ENCODE measurements at regions not wholly inside any gene's neighbourhood (a gene's known extent, or its start where the extent isn't known, plus 50 kb on each side); places are given as distances from the start of the nearest gene placed in this dataset.

DNA sequence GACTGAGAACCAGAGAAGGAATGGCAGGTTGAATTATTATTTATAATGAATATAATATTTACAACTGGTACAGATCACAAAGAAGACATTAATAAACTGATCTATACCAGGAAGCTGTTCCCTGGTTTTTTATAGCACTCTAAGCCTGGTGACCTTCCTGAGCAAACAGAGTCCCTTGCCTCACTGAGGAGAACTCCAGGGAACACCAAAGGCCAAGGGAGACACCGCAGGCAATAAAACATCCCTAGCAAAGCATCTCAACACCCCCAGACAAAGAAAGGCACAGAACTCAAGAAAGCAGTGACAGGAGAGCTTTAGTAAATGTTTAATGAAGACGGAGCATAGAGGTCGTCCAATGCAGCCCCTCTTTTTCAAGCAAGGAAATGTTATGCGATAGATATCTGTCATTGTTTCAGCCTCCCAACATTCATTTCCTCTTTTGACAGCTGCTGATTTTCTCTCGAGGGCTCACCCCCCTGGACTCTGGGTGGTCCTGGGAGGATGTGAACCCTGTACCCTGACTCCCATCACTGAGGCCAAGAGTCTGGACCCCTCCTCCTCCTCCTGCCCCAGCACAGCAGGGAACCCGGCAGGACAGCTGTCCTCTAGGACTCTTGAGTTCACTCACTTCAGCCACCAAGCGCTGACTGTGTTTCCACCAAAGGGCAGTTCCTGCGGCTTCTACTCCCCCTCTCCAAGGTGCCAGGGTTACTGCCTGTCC is 342.5 kb upstream of the GATB start:
- Histone ChIP-seq H3K4me3 (ENCODE audit: low read length in 3 of 3) (no peak overlapping the region), H3K27ac (ENCODE audit: low read depth, low read length) (no peak overlapping the region), H3K9me3 (ENCODE audit: control insufficient read depth in 3 of 3, low read length in 3 of 3) (no peaks in the 10 kb centered on the region), H3K27me3 (ENCODE audit: control insufficient read depth in 3 of 3, insufficient read depth in 3 of 3, low read length in 3 of 3) (no peaks in the 10 kb centered on the region), H3K9ac (ENCODE audit: low read depth in 1 of 3, low read length in 3 of 3) (no peak overlapping the region), H3K4me1 (ENCODE audit: control insufficient read depth in 3 of 3, insufficient read depth in 3 of 3, low read length in 3 of 3) (peaks cover 7 to 14% (median 13%) of the 10 kb centered on the region in 3 donors), H3K36me3 (ENCODE audit: control insufficient read depth in 3 of 3, insufficient read depth in 3 of 3, low read length in 3 of 3) (no peaks in the 10 kb centered on the region)

DNA sequence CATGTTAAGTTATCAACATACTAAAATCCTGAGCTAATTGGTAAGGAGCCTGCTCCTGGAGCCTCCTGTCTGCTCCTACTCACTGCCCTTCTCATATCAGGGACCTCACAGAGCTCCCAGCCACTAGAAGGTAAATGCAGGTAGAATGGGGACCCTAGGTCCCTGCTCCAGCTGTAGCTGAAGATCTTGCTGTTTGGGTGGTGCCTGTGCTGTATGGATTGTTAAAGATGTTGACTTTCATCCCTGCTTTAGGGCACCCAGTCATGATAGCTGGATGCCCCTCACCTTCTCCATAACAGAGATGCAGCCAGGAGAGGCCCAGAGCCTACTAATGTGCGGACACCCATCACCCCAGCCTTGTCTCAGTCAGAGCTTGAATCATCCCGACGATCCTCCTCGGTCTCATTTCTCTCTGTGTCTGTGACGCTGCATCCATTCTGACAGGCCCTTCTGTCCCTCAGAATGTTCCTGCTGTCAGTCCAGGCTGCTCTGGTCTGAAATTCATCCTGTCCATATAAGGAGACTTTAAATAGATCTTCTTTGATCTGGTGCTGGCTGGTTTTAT is 341.7 kb upstream of the GATB start:
- H3K9ac ChIP-seq (ENCODE audit: low read depth in 1 of 3, low read length in 3 of 3) = no peak overlapping the region
- H3K4me1 ChIP-seq (ENCODE audit: control insufficient read depth in 3 of 3, insufficient read depth in 3 of 3, low read length in 3 of 3) = peaks cover 7 to 14% (median 13%) of the 10 kb centered on the region in 3 donors
- no peak overlapping the region for H3K27ac ChIP-seq (ENCODE audit: low read depth, low read length)

DNA sequence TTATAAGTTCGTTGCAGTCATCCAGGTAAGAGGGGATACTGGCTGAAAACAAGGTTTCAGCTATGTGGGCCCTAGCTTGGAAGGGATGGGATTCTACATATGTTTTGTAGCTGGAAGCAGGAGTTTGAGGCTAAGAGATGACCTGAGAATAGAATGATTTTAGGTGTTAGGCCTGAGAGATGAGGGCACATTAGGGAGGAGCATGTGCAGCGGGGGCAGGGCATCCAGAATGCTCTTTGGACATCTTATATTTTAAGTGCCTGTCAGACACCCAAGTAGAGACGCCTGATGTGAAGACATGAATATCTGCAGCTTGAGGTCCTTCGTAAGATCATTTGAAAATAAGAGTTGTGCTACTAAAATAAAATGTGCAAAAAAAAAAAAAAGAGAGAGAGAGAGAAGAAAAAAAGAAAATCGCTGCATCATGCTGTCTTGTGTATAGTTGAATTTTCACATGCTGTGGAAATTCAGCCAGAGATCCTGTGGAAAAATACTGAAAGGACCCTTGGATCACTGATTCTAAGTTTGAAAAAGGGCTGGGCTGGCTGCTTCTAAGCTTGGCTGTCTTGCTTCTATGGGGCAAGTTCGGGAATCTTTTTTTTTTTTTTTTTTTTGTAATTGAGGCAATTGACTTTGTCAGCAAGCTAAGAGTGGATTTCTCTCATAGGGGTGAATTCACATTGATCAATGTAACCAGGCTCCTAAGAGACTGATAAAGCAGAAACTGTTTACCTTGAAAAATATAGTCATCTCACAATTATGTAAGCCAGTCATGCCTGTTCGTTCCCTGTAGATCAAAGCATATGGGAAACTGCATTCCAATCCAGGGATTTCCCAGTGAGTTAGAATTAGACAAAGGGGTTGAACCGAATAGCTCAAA is 341.0 kb upstream of the GATB start:
- H3K9ac ChIP-seq (ENCODE audit: low read depth in 1 of 3, low read length in 3 of 3) = no peak overlapping the region
- no peak overlapping the region for H3K4me3 ChIP-seq (ENCODE audit: low read length in 3 of 3)
- no peaks in the 10 kb centered on the region for H3K36me3 ChIP-seq (ENCODE audit: control insufficient read depth in 3 of 3, insufficient read depth in 3 of 3, low read length in 3 of 3)
- no peaks in the 10 kb centered on the region for H3K27me3 ChIP-seq (ENCODE audit: control insufficient read depth in 3 of 3, insufficient read depth in 3 of 3, low read length in 3 of 3)
- H3K27ac ChIP-seq (ENCODE audit: low read depth, low read length) = no peak overlapping the region
- H3K9me3 ChIP-seq (ENCODE audit: control insufficient read depth in 3 of 3, low read length in 3 of 3) = no peaks in the 10 kb centered on the region
- peaks cover 5 to 11% (median 9%) of the 10 kb centered on the region in 3 donors for H3K4me1 ChIP-seq (ENCODE audit: control insufficient read depth in 3 of 3, insufficient read depth in 3 of 3, low read length in 3 of 3)

More for the DNA sequence above, 341.7 kb upstream of the GATB start:
- Histone ChIP-seq H3K27me3 (ENCODE audit: control insufficient read depth in 3 of 3, insufficient read depth in 3 of 3, low read length in 3 of 3) (no peaks in the 10 kb centered on the region), H3K9me3 (ENCODE audit: control insufficient read depth in 3 of 3, low read length in 3 of 3) (no peaks in the 10 kb centered on the region), H3K36me3 (ENCODE audit: control insufficient read depth in 3 of 3, insufficient read depth in 3 of 3, low read length in 3 of 3) (no peaks in the 10 kb centered on the region), H3K4me3 (ENCODE audit: low read length in 3 of 3) (no peak overlapping the region)

DNA sequence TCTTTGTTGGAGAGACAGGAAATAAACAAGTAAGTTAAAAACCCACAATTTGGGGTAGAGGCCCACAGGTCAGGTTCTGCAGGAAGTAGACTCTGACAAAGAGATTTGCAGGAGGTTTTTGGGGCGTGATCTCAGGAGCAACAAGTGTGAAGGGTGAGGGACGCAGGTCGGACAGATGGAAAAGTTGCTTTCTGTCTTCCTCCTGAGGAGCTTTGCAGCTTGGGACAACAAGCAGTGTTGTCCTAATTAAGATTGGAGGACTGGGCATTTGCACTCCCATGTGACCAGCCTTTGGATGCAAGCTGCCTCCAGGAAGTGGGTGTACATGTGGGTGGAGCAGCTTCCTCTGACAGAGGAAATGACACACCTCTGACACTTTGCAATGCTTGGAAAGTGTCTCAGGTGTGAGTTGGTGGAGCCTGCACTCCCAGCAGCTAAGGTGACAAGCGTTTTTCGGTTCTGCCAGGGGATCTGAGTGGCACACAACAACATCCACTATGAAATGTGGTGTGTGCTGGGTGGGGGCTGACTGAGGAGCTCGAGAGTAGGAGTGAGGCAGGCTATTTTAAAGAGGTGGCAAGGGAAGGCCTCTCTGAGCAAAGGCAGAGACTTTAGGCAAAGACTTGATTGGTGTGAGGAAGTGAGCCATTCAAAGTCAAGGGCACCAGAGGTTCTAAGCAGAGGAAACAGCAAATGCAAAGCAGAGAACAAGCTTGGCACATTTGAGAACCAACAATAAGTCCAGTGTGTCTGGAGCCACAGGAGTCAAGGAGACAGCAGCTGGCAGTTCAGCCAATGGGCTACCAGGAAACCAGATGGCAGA is 339.8 kb upstream of the GATB start:
- Histone ChIP-seq H3K27me3 (ENCODE audit: control insufficient read depth in 3 of 3, insufficient read depth in 3 of 3, low read length in 3 of 3) (no peaks in the 10 kb centered on the region), H3K9ac (ENCODE audit: low read depth in 1 of 3, low read length in 3 of 3) (no peak overlapping the region), H3K9me3 (ENCODE audit: control insufficient read depth in 3 of 3, low read length in 3 of 3) (no peaks in the 10 kb centered on the region), H3K4me3 (ENCODE audit: low read length in 3 of 3) (no peak overlapping the region), H3K4me1 (ENCODE audit: control insufficient read depth in 3 of 3, insufficient read depth in 3 of 3, low read length in 3 of 3) (peaks cover 2 to 7% (median 6%) of the 10 kb centered on the region in 3 donors), H3K36me3 (ENCODE audit: control insufficient read depth in 3 of 3, insufficient read depth in 3 of 3, low read length in 3 of 3) (no peaks in the 10 kb centered on the region), H3K27ac (ENCODE audit: low read depth, low read length) (no peak overlapping the region)

DNA sequence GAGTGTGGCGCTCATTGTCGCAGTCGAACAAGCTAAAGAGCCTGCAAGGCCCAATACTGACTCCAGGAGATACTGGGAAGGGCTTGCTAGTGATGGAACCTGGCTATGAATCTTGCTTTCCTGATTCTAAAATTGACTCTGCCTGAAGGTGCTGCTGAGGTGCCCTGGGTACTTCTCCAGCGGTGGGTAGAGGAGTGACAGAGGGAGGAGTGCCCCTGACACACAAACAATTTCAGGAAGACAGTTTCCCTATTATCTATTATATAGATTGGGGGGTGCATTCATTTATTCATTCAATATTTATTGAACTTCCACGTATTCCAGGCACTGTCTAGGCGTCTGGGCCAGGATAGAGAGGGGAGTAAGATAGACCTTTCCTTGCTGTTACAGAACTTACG is 339.2 kb upstream of the GATB start:
- no peak overlapping the region for H3K4me3 ChIP-seq (ENCODE audit: low read length in 3 of 3)
- H3K9me3 ChIP-seq (ENCODE audit: control insufficient read depth in 3 of 3, low read length in 3 of 3) = no peaks in the 10 kb centered on the region
- no peaks in the 10 kb centered on the region for H3K36me3 ChIP-seq (ENCODE audit: control insufficient read depth in 3 of 3, insufficient read depth in 3 of 3, low read length in 3 of 3)
- no peaks in the 10 kb centered on the region for H3K27me3 ChIP-seq (ENCODE audit: control insufficient read depth in 3 of 3, insufficient read depth in 3 of 3, low read length in 3 of 3)
- H3K27ac ChIP-seq (ENCODE audit: low read depth, low read length) = no peak overlapping the region
- H3K4me1 ChIP-seq (ENCODE audit: control insufficient read depth in 3 of 3, insufficient read depth in 3 of 3, low read length in 3 of 3) = peaks cover 2 to 6% (median 6%) of the 10 kb centered on the region in 3 donors
- H3K9ac ChIP-seq (ENCODE audit: low read depth in 1 of 3, low read length in 3 of 3) = no peak overlapping the region

DNA sequence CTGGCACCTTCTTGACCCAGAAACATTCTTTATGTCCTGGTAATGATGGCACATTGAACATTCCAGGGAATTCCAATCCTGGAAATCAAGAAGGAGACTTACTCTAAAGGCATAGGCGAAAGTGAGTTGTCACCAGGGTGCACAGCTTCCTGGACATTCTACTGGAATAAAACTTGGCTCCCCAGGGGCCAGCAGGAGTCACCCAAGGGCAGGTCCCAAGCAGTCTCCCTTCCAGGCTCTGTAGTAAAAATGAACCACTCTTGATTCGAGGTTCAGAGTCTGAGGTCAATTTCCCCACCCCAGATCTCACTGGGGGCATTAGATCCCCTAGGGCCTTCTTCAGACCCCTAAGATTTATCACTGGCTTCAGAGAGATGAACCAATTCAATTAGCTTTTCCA is 338.7 kb upstream of the GATB start:
- Histone ChIP-seq H3K36me3 (ENCODE audit: control insufficient read depth in 3 of 3, insufficient read depth in 3 of 3, low read length in 3 of 3) (no peaks in the 10 kb centered on the region), H3K27me3 (ENCODE audit: control insufficient read depth in 3 of 3, insufficient read depth in 3 of 3, low read length in 3 of 3) (no peaks in the 10 kb centered on the region), H3K9me3 (ENCODE audit: control insufficient read depth in 3 of 3, low read length in 3 of 3) (no peaks in the 10 kb centered on the region), H3K4me1 (ENCODE audit: control insufficient read depth in 3 of 3, insufficient read depth in 3 of 3, low read length in 3 of 3) (peaks cover 2 to 6% (median 4%) of the 10 kb centered on the region in 3 donors), H3K9ac (ENCODE audit: low read depth in 1 of 3, low read length in 3 of 3) (no peak overlapping the region), H3K27ac (ENCODE audit: low read depth, low read length) (no peak overlapping the region), H3K4me3 (ENCODE audit: low read length in 3 of 3) (no peak overlapping the region)

DNA sequence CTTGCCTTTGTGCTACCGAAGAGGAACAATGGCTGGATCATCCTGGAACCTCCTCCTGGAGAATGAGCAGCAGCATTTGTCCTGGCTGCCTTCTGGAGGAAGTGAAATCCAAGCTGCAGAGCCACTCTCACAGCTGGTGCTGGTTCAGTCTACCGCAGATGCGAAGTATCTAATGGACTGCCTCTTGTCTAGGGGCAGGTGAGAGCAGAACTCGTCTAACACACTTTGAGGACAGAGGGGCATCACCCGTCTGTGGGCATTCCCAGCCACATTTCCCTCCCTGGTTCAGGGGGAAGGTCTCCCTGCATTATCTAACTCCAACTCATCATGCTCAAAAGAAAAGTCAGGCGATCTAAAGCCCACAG is 338.2 kb upstream of the GATB start:
- H3K9me3 ChIP-seq (ENCODE audit: control insufficient read depth in 3 of 3, low read length in 3 of 3) = no peaks in the 10 kb centered on the region

DNA sequence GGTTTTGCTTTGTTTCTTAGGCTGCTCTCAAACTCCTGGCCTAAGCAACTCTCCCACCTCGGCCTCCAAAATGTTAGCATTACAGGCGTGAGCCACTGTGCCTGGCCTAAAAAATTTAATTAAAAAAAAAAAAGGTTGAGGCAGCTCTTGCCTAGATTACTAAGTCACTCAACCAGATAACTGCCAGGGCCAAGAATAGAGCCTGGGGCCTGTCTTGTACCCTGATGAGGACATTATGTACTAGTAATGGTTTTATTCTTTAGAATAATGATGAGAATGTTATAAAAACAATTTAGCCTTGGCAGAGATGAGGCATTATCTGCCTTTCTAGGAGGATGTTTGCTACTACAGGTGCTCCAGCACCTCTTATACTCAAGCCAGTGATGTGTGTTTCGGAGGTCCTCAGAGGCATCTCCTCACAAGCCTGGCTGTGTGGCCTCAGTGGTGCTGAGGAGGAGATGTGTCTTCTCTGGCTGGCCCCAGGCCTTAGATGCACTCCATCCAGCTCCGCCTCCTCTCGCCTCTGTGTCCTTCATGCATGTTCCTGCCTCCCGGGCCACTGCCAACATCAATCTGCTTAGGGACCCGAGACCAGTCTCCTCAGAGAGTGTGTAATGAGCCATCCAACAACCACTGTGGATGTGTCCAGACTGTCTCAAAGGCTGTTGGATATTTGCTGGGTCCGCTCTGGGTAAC is 337.7 kb upstream of the GATB start:
- peaks cover 2 to 6% (median 4%) of the 10 kb centered on the region in 3 donors for H3K4me1 ChIP-seq (ENCODE audit: control insufficient read depth in 3 of 3, insufficient read depth in 3 of 3, low read length in 3 of 3)
- H3K36me3 ChIP-seq (ENCODE audit: control insufficient read depth in 3 of 3, insufficient read depth in 3 of 3, low read length in 3 of 3) = no peaks in the 10 kb centered on the region
- H3K4me3 ChIP-seq (ENCODE audit: low read length in 3 of 3) = no peak overlapping the region
- no peaks in the 10 kb centered on the region for H3K9me3 ChIP-seq (ENCODE audit: control insufficient read depth in 3 of 3, low read length in 3 of 3)
- no peak overlapping the region for H3K27ac ChIP-seq (ENCODE audit: low read depth, low read length)
- H3K27me3 ChIP-seq (ENCODE audit: control insufficient read depth in 3 of 3, insufficient read depth in 3 of 3, low read length in 3 of 3) = no peaks in the 10 kb centered on the region
- H3K9ac ChIP-seq (ENCODE audit: low read depth in 1 of 3, low read length in 3 of 3) = no peak overlapping the region

More for the DNA sequence above, 338.2 kb upstream of the GATB start:
- Histone ChIP-seq H3K9ac (ENCODE audit: low read depth in 1 of 3, low read length in 3 of 3) (no peak overlapping the region), H3K36me3 (ENCODE audit: control insufficient read depth in 3 of 3, insufficient read depth in 3 of 3, low read length in 3 of 3) (no peaks in the 10 kb centered on the region), H3K27ac (ENCODE audit: low read depth, low read length) (no peak overlapping the region), H3K4me3 (ENCODE audit: low read length in 3 of 3) (no peak overlapping the region), H3K27me3 (ENCODE audit: control insufficient read depth in 3 of 3, insufficient read depth in 3 of 3, low read length in 3 of 3) (no peaks in the 10 kb centered on the region), H3K4me1 (ENCODE audit: control insufficient read depth in 3 of 3, insufficient read depth in 3 of 3, low read length in 3 of 3) (peaks cover 2 to 6% (median 4%) of the 10 kb centered on the region in 3 donors)

DNA sequence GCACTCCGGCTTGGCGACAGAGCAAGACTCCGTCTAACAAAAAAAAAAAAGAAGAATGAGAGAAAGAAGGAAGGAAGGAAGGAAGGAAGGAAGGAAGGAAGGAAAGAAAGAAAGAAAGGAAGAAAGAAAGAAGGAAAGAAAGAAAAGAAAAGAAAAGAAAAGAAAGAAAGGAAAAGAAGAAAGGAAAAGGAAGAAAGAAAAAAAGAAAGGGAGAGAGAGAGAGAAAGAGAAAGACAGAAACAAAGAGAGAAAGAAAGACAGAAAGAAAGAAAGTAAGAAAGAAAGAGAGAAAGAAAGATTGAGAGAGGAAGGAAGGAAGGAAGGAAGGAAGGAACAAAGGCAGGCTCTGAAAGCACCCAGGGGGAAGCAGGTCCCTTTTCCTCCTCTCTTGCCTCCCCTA is 336.6 kb upstream of the GATB start:
- Histone ChIP-seq H3K36me3 (ENCODE audit: control insufficient read depth in 3 of 3, insufficient read depth in 3 of 3, low read length in 3 of 3) (no peaks in the 10 kb centered on the region), H3K9ac (ENCODE audit: low read depth in 1 of 3, low read length in 3 of 3) (no peak overlapping the region), H3K4me3 (ENCODE audit: low read length in 3 of 3) (no peak overlapping the region), H3K27me3 (ENCODE audit: control insufficient read depth in 3 of 3, insufficient read depth in 3 of 3, low read length in 3 of 3) (no peaks in the 10 kb centered on the region), H3K27ac (ENCODE audit: low read depth, low read length) (no peak overlapping the region), H3K4me1 (ENCODE audit: control insufficient read depth in 3 of 3, insufficient read depth in 3 of 3, low read length in 3 of 3) (peaks cover 0 to 6% (median 4%) of the 10 kb centered on the region in 3 donors), H3K9me3 (ENCODE audit: control insufficient read depth in 3 of 3, low read length in 3 of 3) (no peaks in the 10 kb centered on the region)
